GM12873 (cell line): ENCODE measurements at regions not wholly inside any gene's neighbourhood (a gene's known extent, or its start where the extent isn't known, plus 50 kb on each side); places are given as distances from the start of the nearest gene placed in this dataset.

Experiments
- TF ChIP-seq, protein P1 (sequence below): IDR thresholded peaks from 2 replicates; pipeline ENCODE4 v1.5.1; 2012; ENCODE audit warnings: low read depth, mild to moderate bottlenecking, moderate library complexity, low read length, control low read depth; ENCODE audit not compliant: insufficient read depth; ENCODE audit errors: missing control alignments

GRCh38 chr2:216298719-216299495, 73.4 kb downstream of the MARCHF4 start:
- TF ChIP-seq, protein P1, sequence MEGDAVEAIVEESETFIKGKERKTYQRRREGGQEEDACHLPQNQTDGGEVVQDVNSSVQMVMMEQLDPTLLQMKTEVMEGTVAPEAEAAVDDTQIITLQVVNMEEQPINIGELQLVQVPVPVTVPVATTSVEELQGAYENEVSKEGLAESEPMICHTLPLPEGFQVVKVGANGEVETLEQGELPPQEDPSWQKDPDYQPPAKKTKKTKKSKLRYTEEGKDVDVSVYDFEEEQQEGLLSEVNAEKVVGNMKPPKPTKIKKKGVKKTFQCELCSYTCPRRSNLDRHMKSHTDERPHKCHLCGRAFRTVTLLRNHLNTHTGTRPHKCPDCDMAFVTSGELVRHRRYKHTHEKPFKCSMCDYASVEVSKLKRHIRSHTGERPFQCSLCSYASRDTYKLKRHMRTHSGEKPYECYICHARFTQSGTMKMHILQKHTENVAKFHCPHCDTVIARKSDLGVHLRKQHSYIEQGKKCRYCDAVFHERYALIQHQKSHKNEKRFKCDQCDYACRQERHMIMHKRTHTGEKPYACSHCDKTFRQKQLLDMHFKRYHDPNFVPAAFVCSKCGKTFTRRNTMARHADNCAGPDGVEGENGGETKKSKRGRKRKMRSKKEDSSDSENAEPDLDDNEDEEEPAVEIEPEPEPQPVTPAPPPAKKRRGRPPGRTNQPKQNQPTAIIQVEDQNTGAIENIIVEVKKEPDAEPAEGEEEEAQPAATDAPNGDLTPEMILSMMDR, result no peak

DNA sequence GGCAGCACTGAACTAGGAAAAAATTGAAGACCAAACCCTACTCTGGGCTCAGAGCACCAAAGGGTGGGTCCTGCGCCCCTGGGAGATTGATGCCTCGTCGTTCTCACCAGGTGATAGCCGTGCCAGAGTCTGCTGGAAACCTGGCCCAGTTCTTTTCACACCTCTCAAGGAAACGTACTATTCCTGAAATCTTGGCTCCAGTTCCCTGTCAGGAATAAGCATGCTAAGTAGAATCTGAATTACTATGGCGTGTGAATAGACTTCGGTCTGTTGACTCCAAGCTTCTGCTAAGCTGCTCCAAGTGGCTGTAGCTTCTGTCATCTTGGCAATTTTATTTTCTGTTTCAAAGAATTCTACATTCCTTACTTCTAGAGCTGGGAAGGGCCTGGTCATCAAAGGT, 75.4 kb downstream of the MARCHF4 start:
- TF ChIP-seq, protein P1, result no peak

DNA sequence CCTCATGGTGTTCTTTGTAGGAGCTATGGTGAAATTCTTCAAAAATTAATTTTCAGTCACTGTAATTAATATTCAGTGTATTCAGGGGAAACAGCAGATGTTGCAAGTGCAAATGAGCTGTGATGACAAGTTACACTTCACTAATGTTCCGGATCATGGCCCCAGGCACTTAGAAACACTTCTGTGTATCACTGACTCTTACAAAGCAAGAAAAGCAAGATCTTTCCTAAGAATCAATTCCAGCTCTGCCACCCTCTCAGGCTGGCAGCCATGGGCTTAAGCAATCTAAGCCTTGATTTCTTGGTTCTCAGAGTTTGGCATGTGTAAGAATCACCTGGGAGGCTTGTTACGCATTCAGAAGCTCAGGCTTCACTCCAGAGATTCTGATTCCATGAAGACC, 78.0 kb downstream of the MARCHF4 start:
- TF ChIP-seq, protein P1, result no peak

GRCh38 chr2:216293883-216294282, 78.4 kb downstream of the MARCHF4 start:
- TF ChIP-seq, protein P1, result no peak

DNA sequence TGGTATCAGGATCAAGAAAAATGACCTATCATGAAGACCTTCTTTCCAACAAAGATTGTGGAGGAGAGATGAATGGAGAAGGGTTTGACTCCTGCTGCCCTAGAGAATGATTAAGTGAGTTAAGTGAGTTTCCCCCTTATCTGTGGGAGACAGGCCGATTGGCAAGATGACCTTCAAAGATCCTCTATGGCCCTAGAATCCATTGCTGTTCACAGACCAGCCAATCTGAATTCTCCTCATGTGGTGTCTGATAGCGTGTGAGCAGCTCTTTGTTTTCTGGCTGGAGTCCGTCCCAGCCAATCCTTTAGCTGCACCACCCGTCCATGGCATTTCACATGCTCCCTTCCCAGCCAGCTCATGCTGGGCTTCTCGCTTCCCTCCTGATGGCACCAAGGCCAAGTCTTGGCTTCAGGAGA, 79.4 kb downstream of the MARCHF4 start:
- TF ChIP-seq, protein P1, result no peak

DNA sequence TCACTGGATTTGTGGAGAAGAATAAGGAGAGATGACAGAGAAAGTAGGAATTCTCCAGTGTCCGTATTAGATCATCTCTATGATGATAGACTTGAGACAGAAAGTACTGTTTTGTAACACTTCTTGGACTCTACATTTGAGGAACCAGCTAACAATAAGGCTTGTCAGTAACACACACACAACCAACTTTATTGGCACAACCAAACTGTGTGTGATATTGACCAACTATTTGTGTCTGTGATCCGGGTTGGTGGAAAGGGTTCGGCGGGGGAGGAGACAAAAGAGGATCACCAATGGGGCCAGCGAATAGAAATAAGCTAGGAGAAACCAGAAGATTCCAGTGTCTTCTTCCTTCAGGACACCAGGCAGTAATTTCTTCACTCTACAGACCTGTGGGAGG, 79.8 kb downstream of the MARCHF4 start:
- TF ChIP-seq, protein P1, result no peak

DNA sequence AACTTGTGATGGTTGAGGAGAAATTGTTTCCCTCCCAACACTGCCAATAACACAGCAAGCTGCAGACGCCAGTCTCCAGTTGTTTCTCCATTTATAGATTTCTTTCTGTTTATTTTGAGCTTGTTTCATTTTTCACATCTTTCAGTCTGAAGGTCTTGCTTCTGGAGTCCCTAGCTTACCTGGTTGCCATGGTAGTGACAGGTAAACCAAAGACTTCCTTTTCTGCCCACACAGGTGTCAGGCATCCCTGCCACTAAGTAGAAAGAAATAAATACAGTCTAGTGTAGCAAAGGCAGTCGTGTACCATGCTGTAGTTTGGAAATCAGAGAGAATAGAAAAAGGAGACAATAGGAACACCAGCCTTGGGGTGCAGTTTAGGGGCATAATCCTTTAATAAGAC, 82.8 kb downstream of the MARCHF4 start:
- TF ChIP-seq, protein P1, result no peak

DNA sequence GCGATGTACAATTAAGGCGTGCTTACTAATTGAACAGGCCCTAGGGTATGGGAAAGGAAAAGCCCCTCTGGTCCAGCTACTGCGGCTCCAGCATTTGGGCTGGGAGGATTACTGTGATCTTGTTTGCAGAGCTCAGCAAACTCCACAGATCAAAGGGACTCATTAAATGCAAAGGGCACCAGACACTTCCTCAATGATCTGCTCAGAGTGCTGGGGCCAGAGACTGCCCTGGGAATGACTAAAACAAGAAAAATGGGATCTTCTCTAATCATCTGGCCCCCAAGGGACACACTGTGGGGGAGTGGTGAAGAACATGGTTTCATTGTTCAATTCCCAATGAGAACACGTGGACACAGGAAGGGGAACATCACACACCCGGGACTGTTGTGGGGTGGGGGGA, 85.0 kb downstream of the MARCHF4 start:
- TF ChIP-seq, protein P1, result no peak
